ENCODE measurements at regions not wholly inside any gene's neighbourhood (a gene's known extent, or its start where the extent isn't known, plus 50 kb on each side); places are given as distances from the start of the nearest gene placed in this dataset.

GRCh38 chr1:227424953-227425352 is 106.7 kb upstream of the CDC42BPA start:
- no peaks in the 10 kb centered on the region for H3K23me2 ChIP-seq (ENCODE audit: insufficient read length, low read depth, low read length, poor library complexity, severe bottlenecking)
- H3K4ac ChIP-seq (ENCODE audit: low read depth, low read length), result no peak overlapping the region
- H4K91ac ChIP-seq (ENCODE audit: insufficient read length, low read depth, low read length), result no peak overlapping the region
- WGBS (ENCODE audit: extremely low coverage, insufficient read length, low lambda C conversion rate), result no CpG with 5 or more reads among the region's 7 CpGs
- no peak overlapping the region for H3K4me3 Mint-ChIP-seq
- peaks cover 2% of the 10 kb centered on the region; the same call in 1 of the 2 replicates for H3K27me3 Mint-ChIP-seq (ENCODE audit: low read depth)
- no peak overlapping the region for H2AK5ac ChIP-seq (ENCODE audit: insufficient read length, low read length)
- no peaks in the 10 kb centered on the region for H3K79me2 ChIP-seq (ENCODE audit: insufficient read depth, low read length)
- peaks cover 4% of the 10 kb centered on the region; the same call in 1 of the 2 replicates for H3K4me1 ChIP-seq (ENCODE audit: insufficient read depth, low read length)
- no peak overlapping the region for H2BK12ac ChIP-seq (ENCODE audit: insufficient read length, low read depth, low read length)
- no peak for DNase-seq
- no peak overlapping the region for H2BK5ac ChIP-seq (ENCODE audit: insufficient read length, low read length)
- no peak overlapping the region for H3K4me2 ChIP-seq (ENCODE audit: insufficient read depth, insufficient read length, low read length)
- no peak overlapping the region for H3K27ac ChIP-seq (ENCODE audit: insufficient read length, low read depth, low read length)
- no peak overlapping the region for H3K9ac ChIP-seq (ENCODE audit: extremely low read depth, insufficient read length, low read length)
- H4K8ac ChIP-seq (replicated peaks; ENCODE audit: insufficient read length, low read depth, low read length), result no peak overlapping the region
- H3K27me3 ChIP-seq (ENCODE audit: insufficient read depth, low read length), result no peaks in the 10 kb centered on the region
- H3K79me1 ChIP-seq (ENCODE audit: insufficient read depth, low read depth, low read length, poor library complexity, severe bottlenecking), result no peaks in the 10 kb centered on the region
- no peak overlapping the region for H2BK120ac ChIP-seq (ENCODE audit: low read depth, low read length, poor library complexity, severe bottlenecking)
- H3T11ph ChIP-seq (ENCODE audit: low read length), result no peak overlapping the region
- H4K20me1 ChIP-seq (ENCODE audit: control insufficient read depth, insufficient read depth, insufficient read length), result no peaks in the 10 kb centered on the region
- no peak overlapping the region for H3K56ac ChIP-seq (ENCODE audit: insufficient read length, low read depth, low read length)
- no peak overlapping the region for H3K14ac ChIP-seq (ENCODE audit: insufficient read depth, low read length)
- no peaks in the 10 kb centered on the region for H3K9me3 ChIP-seq (ENCODE audit: control insufficient read depth, low read depth, low read length)
- H3K4me1 Mint-ChIP-seq, result peaks cover 4 to 9% of the 10 kb centered on the region in 2 experiments; a peak in 3 of 4 replicates
- H3K23ac ChIP-seq (ENCODE audit: insufficient read length, low read depth, low read length), result no peak overlapping the region
- H4K5ac ChIP-seq (ENCODE audit: insufficient read length, low read depth, low read length), result no peak overlapping the region
- no peaks in the 10 kb centered on the region for H3K9me3 Mint-ChIP-seq
- H2AFZ ChIP-seq (ENCODE audit: low read length), result no peak overlapping the region
- H2BK15ac ChIP-seq (ENCODE audit: low read depth, low read length), result no peak overlapping the region
- H3K27ac Mint-ChIP-seq, result no peak overlapping the region
- H2BK20ac ChIP-seq (ENCODE audit: low read depth, low read length, poor library complexity, severe bottlenecking), result no peak overlapping the region
- TF ChIP-seq, protein P1, sequence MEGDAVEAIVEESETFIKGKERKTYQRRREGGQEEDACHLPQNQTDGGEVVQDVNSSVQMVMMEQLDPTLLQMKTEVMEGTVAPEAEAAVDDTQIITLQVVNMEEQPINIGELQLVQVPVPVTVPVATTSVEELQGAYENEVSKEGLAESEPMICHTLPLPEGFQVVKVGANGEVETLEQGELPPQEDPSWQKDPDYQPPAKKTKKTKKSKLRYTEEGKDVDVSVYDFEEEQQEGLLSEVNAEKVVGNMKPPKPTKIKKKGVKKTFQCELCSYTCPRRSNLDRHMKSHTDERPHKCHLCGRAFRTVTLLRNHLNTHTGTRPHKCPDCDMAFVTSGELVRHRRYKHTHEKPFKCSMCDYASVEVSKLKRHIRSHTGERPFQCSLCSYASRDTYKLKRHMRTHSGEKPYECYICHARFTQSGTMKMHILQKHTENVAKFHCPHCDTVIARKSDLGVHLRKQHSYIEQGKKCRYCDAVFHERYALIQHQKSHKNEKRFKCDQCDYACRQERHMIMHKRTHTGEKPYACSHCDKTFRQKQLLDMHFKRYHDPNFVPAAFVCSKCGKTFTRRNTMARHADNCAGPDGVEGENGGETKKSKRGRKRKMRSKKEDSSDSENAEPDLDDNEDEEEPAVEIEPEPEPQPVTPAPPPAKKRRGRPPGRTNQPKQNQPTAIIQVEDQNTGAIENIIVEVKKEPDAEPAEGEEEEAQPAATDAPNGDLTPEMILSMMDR (conservative IDR thresholded peaks at IDR 0.05), result no peak
- no peak overlapping the region for H3K18ac ChIP-seq (ENCODE audit: insufficient read length, low read depth, low read length)
- no peaks in the 10 kb centered on the region; a peak in 1 of 7 replicates for H3K36me3 Mint-ChIP-seq (ENCODE audit: insufficient read depth in 1 of 3, low read depth in 3 of 3)
